ACHN (cell line): ENCODE measurements at regions not wholly inside any gene's neighbourhood (a gene's known extent, or its start where the extent isn't known, plus 50 kb on each side); places are given as distances from the start of the nearest gene placed in this dataset.

Source experiments
- DNase-seq: peaks from one replicate; pipeline ENCODE4 v3.0.0-alpha.2; 2015
- in situ Hi-C: cut with HindIII; loops from 2 replicates; pipeline ENCODE4 v1.10.0; 2017; ENCODE audit warnings: low sequenced_read_pairs, low pct_ligation_motif_present, low pct_unique_long_range_greater_than_20kb

- no peak for DNase-seq
- in situ Hi-C loops, result no loop called here
These were observed 142.8 kb downstream of the NSG2 start for GRCh38 chr5:174188295-174188694.

DNA sequence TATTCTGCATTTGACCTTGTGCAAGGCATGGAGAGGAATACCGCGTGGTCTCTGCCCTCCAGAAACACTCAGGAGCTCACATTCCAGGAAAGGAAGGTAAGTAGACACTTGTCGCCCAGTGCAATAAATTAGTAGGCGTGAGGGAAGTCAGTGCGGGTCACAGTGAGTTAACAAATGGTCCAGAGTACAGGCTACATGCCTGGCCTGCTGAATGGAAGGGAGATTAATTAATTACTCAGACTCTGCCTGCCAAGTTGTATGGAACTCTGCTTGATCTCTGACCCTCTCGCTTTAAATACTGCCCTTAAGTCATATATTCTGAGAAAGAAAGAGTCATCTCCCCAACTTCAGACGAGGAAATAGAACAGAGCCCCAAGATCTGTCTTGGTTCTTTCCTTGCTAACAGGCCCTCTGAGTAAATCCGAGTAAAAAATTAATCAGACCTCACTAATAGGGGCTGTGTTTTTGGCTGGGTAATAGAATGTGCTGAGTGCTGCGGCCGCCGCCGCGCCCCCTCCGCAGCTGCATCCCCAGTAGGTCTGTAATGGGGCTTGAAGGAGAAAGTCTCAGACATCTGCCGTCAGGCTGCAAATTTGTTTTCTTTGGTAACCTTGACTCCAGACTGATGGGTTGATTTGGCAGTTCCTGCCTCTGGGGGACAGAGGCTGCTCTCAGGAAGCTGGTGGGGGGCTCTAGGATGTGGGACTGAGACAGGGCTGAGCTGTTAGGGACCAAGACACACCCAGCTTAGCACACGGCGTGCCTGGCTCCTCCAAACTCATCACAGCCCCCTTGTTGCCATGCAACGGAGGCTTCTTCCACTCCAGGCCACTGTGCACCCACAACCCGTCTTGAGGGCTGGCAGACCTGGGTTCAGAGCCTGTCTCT, 144.4 kb downstream of the NSG2 start:
- no peak for DNase-seq
- in situ Hi-C loops, result no loop called here

DNA sequence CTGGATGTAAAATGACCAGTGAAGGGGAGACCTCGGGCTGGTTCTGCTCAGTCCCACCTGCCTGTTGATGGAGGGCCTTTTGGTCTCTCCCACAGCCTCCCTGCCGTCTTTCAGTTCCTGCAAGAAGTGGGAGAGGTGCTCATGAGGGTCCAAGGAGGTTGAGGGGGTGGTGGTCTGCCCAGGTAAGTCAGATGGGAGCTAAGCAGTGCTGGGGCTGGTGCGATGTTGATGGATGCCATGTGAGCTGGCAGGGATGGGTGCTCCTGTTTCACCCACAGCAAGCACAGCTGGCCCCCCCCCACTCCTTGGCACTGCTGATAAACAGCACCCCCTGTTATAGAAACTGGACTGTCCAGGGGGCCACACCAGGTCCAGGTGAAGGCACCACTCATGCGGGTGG, 145.6 kb downstream of the NSG2 start:
- DNase-seq, result no peak
- in situ Hi-C loops, result no loop called here

GRCh38 chr5:174191850-174192655, 146.5 kb downstream of the NSG2 start:
- no peak for DNase-seq
- in situ Hi-C loops, result no loop called here

DNA sequence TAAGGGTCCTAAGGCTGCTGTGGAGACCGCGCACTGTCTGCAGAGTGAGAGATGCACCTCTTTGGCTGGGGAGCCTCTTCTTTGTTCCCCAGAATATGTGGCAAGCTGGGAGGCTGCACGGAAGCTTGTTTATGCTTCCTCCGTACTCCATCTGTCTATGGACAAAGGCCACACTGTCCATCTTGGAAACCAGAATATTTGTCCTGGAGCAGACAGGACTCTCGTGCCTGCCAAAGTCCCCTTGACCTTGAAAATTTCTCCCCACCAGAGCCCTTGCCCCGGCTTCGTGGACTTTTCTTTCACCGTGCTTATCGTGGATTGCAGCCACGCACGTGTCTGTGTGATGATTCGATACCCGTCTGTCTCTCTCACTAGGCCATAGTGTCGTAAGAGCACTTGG, 147.4 kb downstream of the NSG2 start:
- in situ Hi-C loops, result no loop called here

DNA sequence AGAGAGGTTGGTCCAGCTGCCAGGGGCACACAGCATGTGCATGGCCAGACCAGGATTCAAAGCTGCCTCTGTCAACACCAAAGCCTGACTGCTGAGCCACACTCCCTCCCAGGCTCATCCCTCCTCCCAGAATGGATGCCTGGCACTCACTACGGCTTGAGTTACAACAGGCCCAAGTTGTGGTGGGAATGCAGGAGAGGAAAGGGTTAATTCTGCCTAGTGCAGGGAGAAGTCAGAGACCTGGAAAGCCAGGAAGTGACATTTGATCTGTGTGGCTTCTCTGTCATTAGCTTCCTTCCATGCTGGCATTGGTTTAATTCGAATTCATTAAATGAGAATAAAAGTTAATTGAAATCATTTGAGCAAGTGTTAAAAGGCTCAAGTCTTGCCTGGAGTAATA, 150.0 kb downstream of the NSG2 start:
- no peak for DNase-seq
- in situ Hi-C loops, result no loop called here

More for the DNA sequence above, 147.4 kb downstream of the NSG2 start:
- DNase-seq, result no peak

DNA sequence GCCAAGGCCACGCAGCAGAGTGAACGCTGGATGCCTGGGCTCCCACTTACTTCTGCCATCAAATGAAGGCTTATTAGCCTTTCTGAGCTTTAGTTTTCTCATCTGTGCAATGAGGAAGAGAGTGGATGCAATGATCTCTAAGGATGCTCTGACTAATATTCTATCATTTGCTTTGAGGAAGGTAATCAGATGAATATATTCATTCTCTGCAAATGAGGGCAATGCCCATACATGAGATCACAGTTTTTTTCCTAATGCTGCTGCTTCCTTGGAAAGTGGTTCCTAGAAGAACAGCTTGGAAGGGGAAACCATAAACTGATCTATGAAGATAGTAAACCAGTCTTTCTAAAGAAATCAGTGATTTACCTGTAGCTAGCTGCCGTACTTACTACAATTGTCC, 152.4 kb downstream of the NSG2 start:
- in situ Hi-C loops, result no loop called here

GRCh38 chr5:174198541-174198940, 153.0 kb downstream of the NSG2 start:
- in situ Hi-C loops, result no loop called here

More for the DNA sequence above, 152.4 kb downstream of the NSG2 start:
- no peak for DNase-seq

GRCh38 chr5:174202996-174203395, 157.5 kb downstream of the NSG2 start:
- in situ Hi-C loops, result no loop called here
- no peak for DNase-seq

More at GRCh38 chr5:174198541-174198940, 153.0 kb downstream of the NSG2 start:
- DNase-seq, result no peak

DNA sequence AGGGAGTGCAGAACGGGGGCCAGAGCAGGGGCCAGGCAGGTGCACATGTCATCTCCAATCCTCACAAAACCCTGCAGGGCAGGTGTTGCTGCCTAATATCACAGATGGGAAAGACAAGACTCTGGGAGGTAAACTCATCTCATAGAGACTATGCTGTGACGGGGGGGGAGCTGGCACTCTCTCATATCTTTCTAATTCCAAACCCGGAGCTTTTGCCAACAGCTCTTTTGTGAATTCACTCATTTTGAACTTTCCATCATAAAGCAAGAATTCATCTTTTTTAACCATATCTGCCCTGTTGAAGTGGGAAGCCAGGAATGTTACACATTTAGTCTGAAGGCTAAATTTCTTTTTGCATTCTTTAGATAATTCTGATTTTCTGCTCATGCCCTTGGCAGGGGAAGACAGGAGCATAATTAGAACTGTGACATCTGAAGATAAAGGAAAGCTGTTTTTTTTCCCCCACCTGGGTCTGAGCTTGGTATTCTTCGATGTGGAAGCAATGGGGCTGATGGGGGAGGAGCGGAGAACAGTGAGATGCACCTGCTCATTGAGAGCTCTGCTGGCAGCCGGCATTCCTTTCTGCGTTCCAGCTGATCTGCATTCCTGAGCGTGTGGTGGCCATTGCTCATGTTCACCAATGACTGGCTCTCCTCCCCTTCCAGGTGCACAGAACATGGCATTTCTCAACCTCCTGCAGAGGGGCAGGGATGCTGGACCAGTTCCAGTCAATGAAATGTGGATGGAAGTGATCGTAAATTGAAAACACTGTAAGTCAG, 159.2 kb downstream of the NSG2 start:
- DNase-seq, result no peak
- in situ Hi-C loops, result no loop called here

DNA sequence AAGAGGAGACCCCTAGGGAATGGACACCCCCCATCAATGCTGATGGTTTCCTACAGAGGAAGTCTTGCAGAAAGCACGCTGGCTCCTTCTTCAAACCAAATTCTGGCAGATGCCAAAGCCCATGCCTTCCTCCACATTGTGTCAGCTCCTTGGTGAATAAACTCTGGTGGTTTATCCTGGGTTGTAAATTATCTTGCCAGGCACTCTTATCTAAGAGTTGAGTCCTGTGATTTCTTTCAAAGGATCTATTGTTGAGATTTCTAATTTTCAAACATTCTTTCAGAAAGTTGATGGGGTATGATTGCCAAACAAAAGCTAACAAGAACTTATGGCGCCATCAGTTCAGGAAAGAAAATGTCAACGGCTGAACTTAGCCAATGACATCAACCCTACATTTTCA, 160.4 kb downstream of the NSG2 start:
- in situ Hi-C loops, result no loop called here
- no peak for DNase-seq

DNA sequence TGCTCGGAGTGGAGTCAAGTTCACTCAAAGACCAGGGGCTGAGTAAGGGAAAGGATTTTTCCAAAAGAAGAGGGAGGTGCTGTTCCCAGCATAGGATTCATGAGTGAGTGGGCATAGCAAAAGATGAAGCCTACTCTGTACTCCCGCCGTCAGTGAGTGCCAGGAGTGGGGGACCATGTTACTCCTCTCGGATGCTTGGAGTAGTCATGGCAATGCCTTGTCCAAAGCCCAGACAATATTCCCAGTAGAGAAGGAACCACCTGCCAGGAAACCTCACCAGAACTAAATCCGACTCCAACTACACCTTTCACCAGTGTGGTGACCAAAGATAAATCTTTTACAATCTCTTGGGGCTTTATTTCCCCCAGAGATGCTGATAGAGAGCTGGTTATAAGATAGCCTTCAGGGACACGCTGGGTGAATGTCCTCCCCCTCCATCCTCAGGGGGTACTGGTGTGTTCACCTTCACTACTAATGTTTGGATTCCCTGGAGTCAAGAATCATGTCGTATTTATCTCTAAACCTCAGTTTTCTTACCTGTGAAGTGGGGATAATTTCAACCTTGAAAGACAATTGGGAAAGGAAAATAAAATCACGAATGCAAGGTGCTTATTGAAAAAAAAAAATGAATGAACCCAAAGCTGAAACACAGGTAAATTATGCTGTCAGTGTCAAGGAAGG, 165.2 kb downstream of the NSG2 start:
- in situ Hi-C loops, result no loop called here
- DNase-seq, result no peak

GRCh38 chr5:174211277-174211626, 165.7 kb downstream of the NSG2 start:
- no peak for DNase-seq
- in situ Hi-C loops, result no loop called here

DNA sequence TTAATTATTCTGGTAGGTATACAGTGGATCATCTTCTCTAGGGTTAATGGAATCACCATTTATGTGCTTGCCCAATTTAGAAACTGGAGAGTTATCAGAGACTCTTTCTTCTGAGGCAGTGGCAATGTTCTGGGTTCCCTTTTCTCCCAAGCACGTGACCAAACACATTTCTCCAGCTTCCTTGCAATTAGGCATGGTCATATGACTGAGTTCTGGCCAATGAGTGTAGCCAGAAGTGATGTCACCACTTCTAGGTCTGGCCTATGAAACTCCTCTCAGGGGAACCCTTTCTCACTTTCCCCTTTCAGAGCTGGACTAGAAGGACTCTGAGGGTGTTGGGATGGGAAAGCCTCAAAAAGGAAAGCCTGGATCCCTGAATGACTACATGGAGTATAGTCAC, 172.0 kb downstream of the NSG2 start:
- in situ Hi-C loops, result no loop called here
- DNase-seq, result no peak

- no peak for DNase-seq
- in situ Hi-C loops, result no loop called here
These were observed 172.7 kb downstream of the NSG2 start for GRCh38 chr5:174218162-174218561.

DNA sequence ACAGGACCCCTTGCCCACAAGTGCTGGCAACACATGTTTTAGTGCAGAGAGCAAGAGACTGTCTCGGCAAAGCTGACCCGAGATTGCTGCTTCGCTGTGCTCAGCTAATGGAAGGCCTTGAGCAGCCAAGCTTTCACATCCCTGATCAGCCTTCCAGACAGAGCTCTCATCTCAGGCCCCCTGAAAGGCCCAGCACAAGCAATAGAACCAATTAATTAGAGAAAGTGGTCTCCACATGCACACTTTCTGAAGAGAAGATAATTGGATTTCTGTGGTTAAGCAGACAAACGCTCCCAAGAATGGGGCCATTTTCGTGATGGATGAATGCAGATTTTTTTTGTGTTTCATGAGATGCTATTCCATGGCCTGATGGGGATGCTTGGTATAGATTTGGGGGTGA, 174.9 kb downstream of the NSG2 start:
- DNase-seq, result no peak

GRCh38 chr5:174221436-174221835, 175.9 kb downstream of the NSG2 start:
- in situ Hi-C loops, result no loop called here
- no peak for DNase-seq

More for the DNA sequence above, 174.9 kb downstream of the NSG2 start:
- in situ Hi-C loops, result no loop called here

- in situ Hi-C loops, result no loop called here
- no peak for DNase-seq
These were observed 176.4 kb downstream of the NSG2 start for GRCh38 chr5:174221946-174222345.
